Fibroblast of pulmonary artery (primary cell): ENCODE measurements at regions not wholly inside any gene's neighbourhood (a gene's known extent, or its start where the extent isn't known, plus 50 kb on each side); places are given as distances from the start of the nearest gene placed in this dataset.

Source experiments
- DNase-seq: peaks from one replicate; pipeline ENCODE4 v3.0.0-alpha.2; 2010; ENCODE audit warnings: low read depth
- H3K4me3 ChIP-seq: replicated peaks from 2 replicates; pipeline ENCODE4 v1.5.1; 2011; ENCODE audit warnings: low read depth, mild to moderate bottlenecking, control low read depth, low read length, moderate library complexity
- TF ChIP-seq, protein P1 (sequence below): IDR thresholded peaks from 2 replicates; pipeline ENCODE4 v1.5.1; 2011; ENCODE audit warnings: mild to moderate bottlenecking, control low read depth, low read length, inconsistent platforms; ENCODE audit errors: missing control alignments

DNA sequence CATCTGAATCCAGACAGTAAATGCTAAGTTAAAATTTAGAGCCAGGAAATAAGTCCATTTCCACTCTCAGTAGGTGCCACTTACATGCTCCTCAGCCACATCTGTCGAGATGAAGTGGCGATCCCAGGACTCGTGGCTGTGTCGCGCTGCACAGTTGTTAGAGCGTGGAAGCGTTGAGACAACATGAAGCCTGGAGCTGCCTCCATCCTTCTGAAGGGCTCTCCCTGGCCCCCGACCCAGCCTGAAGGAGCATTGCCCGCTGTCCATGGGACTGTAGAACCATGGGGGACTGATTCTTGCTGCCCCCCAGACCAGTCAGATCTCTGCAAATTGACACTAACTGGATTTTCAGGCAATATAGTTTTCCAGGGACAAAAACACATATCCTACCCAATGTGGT lies 58.9 kb downstream of the IRX1 start:
- DNase-seq, result no peak
- TF ChIP-seq, protein P1, sequence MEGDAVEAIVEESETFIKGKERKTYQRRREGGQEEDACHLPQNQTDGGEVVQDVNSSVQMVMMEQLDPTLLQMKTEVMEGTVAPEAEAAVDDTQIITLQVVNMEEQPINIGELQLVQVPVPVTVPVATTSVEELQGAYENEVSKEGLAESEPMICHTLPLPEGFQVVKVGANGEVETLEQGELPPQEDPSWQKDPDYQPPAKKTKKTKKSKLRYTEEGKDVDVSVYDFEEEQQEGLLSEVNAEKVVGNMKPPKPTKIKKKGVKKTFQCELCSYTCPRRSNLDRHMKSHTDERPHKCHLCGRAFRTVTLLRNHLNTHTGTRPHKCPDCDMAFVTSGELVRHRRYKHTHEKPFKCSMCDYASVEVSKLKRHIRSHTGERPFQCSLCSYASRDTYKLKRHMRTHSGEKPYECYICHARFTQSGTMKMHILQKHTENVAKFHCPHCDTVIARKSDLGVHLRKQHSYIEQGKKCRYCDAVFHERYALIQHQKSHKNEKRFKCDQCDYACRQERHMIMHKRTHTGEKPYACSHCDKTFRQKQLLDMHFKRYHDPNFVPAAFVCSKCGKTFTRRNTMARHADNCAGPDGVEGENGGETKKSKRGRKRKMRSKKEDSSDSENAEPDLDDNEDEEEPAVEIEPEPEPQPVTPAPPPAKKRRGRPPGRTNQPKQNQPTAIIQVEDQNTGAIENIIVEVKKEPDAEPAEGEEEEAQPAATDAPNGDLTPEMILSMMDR, result no peak
- H3K4me3 ChIP-seq, result no peak overlapping the region

GRCh38 chr5:3656803-3657202 lies 61.2 kb downstream of the IRX1 start:
- TF ChIP-seq, protein P1, result no peak
- no peak overlapping the region for H3K4me3 ChIP-seq
- DNase-seq, result no peak

DNA sequence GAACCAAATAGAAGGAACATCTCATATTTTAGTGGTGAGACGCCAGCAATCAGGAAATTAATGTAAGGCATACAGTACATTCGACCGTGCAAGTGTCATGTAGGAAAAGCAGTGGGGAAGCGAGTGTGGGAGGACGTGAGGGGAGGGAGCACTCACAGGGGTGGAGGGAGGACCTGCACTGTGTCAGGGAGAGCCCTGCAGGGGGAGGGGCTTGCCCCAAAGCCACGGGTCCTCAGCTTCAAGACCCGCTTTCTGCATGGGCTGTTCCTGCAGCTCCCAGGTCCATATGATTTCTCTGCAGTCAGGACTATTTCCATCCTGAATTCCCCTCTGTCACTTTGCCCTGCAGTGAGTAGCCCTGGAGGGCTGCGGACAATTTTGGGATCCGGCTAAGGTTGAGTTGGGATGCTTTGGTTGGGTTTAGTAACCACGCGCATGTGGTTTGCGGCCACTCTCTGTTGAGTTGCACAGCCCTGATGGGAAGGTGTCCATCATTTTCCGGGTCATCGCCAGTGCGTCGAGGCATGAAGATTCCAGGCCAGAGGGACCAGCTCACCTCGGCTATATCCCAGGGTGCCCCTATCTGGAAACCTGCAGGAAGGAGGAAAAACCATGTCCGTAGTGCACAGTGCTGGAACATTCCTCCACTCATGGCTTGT lies 61.9 kb downstream of the IRX1 start:
- TF ChIP-seq, protein P1, result no peak
- DNase-seq, result no peak
- H3K4me3 ChIP-seq, result no peak overlapping the region

GRCh38 chr5:3658929-3659328 lies 63.3 kb downstream of the IRX1 start:
- TF ChIP-seq, protein P1, result no peak
- H3K4me3 ChIP-seq, result no peak overlapping the region
- no peak for DNase-seq

DNA sequence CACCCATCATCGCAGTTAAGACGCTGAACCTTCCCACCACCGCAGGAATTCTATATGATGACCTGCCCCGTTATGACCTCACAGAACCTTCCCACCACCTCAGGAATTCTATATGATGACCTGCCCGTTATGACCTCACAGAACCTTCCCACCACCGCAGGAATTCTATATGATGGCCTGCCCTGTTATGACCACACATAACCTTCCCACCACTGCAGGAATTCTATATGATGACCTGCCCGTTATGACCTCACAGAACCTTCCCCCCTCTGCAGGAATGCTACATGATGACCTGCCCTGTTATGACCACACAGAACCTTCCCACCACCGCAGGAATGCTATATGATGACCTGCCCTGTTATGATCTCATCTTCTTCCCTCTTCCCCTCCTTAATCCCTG lies 64.3 kb downstream of the IRX1 start:
- TF ChIP-seq, protein P1, result no peak

GRCh38 chr5:3660630-3661029 lies 65.0 kb downstream of the IRX1 start:
- no peak for DNase-seq
- no peak overlapping the region for H3K4me3 ChIP-seq
- TF ChIP-seq, protein P1, result no peak

More for the DNA sequence above, 64.3 kb downstream of the IRX1 start:
- no peak overlapping the region for H3K4me3 ChIP-seq
- DNase-seq, result peak; percentile 0

- no peak for DNase-seq
Observed at GRCh38 chr5:3661755-3662296, 66.2 kb downstream of the IRX1 start.

More at GRCh38 chr5:3661755-3662296, 66.2 kb downstream of the IRX1 start:
- H3K4me3 ChIP-seq, result no peak overlapping the region
- TF ChIP-seq, protein P1, result no peak
